GM19467 (cell line): ENCODE measurements at regions not wholly inside any gene's neighbourhood (a gene's known extent, or its start where the extent isn't known, plus 50 kb on each side); places are given as distances from the start of the nearest gene placed in this dataset.
"Not testable (repeated sequence)": the region's sequence is repeated elsewhere in the genome, so short reads cannot be mapped to it uniquely, and the experiment has no call there.

Experiments used
- ATAC-seq: cut with Tn5 transposase; IDR thresholded peaks from one replicate; pipeline ENCODE4 v1.9.1; 2021; ENCODE audit warnings: mild to moderate bottlenecking, moderate library complexity; ENCODE audit not compliant: unreplicated experiment

DNA sequence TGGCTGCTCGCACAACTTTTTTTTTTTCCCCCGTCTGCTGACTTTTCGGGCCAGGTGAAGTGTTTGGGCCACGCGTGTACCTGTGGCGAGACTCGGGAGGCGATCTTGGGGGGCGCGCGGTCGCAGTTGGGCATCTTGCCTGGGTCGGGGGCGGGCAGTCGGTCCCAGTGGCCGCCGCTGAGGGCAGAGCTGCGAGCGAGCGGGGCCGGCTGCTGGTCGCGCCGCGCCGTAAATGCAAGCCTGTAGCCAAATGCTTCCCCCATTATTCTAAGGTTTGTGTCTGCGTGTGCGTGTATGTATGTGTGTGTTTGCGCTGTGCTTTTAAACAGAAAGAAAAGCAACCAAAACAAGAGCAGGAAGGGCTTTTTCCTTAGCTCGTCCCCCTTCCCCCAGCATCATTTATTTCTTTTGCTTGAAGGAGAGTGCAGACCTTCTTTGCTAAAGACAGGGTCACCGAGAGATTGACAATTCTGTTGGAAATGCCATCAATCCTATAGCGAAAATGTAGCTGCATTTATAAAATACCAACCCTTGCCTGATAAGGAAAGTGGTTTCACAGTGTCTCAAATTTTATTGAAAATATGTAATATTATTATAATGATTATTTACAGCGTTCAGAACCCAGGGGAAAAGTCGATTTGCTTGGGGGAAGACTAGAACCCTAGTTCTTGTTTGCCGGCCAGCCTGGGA lies 143.2 kb upstream of the ZNF536 start:
- ATAC-seq, result no peak

DNA sequence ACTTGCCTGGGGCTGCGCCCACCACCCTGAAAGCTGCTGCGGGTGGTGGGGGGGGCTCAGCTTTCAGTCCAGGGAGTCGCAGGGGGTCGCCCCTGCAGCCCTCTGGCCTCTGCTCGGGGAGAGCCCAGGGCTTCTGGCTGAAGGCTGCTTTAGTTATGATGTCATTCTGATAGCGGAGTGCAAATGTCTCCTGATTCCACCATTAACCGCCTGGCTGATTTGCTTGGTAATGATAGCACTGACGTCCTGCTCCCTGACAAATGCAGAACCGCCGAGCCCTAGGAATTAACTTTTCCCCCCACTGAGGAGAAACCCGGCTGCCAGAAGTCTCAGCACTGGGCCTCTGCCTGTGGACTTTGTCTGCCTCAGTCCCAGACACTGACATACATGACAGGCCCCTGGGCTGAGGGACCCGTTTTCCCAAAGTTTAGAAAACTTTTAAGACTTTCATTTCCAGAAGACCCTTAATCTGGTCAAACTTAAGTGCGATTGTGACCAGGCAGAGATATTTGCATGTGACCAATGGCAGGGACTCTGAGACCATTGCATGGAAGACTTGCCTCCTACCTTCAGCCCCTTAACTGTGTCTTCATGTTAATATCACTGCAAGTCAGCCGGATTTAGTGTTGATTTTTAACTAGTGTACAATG lies 142.5 kb upstream of the ZNF536 start:
- ATAC-seq, result no peak

DNA sequence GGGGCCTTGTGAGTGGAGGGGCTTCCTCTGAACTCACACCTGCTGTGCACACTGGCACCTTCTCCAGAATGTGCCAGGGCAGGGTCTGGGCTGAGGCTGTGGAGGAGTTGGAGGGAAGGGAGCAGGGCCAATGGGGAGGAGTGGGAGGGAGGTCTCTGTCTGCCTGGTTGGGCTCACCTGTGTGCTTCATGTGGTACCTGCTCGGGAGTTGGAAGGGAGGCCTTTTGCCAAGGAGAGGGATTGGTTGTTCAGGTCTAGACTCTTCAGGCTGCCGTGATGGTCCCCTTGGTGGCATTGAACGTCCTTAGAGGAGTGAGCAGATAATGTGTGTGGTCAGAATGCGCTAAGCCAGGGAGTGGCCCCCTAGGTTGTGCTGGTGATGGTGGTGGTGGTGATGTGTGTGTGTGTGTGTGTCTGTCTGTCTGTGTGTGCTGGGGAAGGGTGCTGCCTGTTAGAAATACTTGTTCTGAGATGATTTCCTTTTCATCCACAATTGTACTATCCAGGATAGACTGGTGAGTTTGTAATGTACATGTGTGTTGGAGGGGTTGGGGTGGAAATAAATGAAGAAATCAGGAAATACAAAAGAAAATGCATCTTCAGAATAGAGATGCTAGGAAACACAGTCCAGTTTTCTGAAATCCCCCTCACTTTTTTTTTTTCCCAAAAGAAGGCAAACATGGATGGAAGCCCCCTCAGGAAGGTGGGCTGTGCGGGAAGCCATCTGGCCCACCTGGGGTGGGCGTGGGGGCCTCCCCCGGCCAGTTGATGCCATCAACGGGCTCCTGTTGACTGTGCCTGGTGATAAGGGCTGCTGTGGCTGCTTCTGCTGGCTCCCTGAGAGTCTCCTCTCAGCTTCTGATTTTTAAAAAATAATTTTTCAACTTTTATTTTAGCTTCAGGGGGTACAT lies 140.5 kb upstream of the ZNF536 start:
- ATAC-seq, result no peak

DNA sequence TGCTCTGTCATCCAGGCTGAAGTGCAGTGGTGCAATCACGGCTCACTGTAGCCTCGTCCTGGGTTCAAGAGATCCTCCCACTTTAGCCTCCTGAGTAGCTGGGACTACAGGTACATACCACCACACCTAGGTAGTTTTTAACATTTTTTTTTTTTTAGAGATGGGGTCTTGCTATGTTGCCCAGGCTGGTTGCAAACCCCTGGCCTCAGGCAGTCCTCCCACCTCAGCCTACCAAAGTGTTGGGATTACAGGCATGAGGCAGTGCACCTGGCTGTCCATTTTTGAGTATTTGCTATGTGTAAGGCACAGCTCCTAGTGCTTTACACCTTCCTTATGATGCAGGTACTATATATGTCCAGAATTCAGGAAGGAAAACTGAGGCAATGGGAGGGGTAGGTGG lies 138.8 kb upstream of the ZNF536 start:
- no peak for ATAC-seq

DNA sequence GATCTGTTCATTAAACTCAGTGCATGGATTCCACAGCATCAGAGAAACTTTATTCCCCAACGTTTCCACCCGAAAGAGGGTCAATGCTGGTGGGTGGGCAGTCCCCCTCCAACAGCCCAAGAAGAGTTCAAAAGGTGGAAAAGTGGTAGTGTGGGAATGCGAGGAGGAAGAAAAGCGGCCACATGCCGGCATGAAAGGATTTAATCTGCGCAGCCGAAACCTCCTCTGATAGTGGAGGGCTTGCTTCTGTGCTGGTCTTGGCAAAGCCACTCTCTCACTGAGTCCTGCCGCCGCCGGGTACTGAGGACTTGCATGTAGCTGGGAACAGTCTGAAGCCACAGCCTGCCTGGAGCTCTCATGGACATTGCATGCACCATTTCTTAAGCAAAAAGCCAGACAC lies 136.2 kb upstream of the ZNF536 start:
- ATAC-seq, result no peak

DNA sequence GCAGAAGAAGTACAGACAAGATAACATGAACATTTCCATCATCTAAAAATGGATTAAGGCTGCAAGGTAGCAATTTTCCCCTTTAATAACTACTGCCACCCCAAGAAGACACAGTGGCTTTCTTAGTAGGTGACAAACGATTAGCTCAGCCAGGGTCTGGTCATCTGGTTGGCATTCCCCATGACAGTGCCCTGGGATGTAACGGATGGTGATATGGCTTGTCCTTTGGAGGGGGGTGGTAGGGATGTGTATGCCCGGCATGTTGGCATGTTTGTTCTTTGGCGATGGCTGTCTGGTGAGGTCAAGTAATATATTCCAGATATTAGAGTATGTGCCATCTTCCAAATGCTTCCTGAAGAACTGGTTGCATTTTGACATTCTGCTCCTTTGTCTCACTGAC lies 135.6 kb upstream of the ZNF536 start:
- no peak for ATAC-seq

DNA sequence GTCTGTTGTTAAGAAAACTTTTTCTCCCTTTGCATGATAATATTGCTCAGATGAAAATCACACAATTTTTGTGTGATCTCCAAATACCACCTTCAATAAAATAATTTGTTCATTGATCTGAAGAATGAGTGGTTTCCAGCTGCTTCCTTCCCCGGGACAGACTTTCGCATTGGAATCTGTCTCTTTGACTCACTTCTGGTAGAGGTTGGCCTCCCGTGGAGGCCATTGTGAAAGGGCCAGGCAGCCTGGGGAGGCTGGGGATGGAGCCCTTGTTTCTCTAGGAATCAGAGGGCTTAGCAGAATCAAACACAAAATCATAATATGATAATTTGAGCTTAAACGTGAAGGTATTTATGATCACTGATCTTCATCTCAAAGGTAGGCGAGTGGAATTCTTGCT lies 135.0 kb upstream of the ZNF536 start:
- no peak for ATAC-seq

DNA sequence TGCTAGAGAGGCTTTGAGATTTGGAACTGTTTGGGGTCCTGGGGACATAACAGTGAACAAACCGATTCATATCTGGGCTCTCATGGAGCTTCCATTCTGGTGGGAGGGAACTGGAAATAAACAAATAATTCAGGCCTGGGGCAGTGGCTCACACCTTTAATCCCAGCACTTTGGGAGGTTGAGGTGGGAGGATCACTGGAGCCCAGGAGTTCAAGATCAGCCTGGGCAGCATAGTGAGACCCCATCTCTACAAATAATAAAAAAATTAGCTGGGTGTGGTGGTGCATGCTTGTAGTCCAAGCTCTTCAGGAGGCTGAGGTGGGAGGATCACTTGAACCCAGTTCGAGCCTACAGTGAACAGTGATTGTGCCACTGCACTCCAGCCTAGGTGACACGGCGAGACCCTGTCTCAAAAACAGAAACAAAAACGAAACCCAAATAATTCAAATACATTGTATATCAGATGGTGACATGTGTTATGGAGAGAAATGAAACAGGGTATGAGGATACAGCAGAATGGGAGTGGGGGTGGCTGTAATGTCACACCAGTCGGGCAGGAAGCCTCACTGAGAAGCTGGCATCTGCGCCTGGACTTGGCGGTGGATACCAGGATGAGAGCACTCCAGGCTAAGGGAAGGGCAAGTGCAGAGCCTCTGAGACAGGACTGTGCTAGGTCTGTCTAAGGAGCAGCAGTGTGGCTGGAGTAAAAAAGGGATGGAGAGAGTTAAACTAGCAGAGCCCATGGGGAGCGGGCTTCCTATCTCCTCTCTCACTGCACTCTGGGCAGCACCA lies 131.1 kb upstream of the ZNF536 start:
- no peak for ATAC-seq

DNA sequence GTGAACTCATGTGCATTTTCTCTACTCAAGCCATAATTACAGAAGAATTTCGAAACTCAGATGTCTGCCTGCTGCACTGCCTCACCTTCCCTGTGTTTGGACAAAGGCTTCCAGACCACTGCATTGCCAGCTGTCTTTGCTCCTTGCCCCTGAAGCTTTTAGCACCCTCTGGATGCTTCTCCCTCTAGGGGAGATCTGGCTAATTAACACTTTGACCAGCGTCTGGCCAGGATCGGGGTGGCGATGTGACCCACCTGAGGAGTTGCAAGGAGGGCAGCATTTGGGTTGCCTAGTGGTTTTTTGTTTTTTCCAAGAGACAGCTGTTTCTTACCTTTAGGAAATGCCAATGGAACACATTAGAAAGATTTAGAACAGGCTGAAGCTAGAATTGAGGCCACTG lies 127.7 kb upstream of the ZNF536 start:
- ATAC-seq, result no peak

DNA sequence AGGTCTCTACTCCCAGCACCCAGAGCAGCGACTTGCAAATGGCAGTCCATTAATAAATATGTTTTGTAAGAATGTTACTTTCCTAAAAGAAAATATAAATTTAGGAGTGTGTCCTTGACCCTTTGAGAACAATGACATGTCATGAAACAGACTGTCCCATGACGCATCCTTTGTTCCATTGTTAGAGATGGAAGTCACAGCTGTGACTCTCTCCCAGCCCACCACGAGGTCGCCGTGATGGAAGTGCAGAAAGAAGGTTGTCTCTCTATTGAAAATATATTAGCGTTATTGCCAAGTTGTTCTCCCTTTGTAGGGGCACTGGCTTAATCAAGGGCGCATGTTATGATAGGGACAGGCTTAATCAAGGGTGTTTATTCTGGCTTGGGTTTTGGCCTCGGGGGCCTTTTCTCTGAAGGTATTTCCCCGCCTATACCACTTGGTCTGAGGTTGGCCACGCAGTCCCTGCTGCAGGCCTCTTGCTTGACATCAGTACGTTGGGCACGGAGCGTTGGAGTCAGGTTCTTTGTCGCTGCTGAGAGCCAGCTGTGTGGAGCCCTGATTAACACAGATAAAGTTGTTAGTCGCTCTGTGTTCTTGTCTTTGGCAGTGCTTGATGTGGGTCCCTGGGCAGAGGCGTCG lies 126.7 kb upstream of the ZNF536 start:
- no peak for ATAC-seq

DNA sequence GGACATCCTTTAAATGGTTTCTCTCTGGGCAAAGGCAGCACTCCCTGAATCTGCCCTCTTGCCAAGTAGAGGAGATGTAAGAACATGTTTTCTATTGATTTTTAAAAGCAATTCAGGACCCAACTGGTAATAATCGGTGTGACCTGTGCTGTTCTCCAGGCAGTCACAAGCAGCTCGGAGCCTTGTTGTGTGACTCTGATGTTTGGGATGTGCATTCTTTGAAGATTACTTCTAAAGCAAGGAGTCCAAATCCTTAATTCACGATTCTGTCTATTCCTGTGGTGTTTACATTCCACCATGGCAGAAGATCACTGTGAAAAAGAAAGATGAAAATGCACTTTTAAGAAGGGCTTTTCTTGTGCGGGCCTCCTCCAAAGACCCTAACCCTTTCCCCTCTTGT lies 122.3 kb upstream of the ZNF536 start:
- no peak for ATAC-seq

DNA sequence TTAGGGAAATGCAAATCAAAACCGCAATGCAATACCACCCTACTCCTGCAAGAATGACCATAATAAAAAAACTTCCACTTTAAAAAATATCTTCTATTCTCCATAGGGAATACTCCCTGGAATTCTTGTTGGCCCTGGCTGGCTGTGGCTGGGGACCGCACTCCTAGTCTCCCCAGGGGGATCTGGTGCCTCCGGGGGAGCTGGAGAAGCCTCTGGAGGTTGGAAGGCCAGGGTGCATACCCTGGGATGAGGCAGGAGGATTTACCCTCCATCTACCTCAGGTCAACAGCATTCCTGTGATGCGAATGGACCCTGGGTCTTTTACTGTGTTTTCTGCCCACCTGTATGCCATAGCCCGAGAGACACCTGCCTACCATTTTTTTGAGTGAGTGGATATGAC lies 120.0 kb upstream of the ZNF536 start:
- no peak for ATAC-seq

DNA sequence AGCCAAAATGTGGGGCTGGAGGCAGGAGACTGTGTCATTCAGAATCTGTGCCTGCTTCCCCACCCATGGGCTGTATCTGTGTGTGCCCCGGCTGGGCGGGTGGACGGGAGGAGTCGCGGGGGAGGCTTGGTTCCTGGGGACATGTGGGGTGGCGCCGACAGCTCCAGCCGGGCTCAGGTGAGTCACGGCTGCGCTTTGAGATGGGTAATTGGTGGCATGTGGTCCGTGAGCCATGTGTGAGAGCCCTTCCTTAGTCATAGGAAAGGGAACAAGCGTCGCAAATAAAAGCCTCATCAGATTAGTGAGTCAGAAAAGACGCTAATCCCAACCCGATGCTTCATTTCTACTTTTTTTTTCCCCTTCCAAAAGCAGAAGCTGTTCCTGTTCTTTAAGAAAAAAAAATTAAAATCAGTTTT lies 118.6 kb upstream of the ZNF536 start:
- no peak for ATAC-seq

DNA sequence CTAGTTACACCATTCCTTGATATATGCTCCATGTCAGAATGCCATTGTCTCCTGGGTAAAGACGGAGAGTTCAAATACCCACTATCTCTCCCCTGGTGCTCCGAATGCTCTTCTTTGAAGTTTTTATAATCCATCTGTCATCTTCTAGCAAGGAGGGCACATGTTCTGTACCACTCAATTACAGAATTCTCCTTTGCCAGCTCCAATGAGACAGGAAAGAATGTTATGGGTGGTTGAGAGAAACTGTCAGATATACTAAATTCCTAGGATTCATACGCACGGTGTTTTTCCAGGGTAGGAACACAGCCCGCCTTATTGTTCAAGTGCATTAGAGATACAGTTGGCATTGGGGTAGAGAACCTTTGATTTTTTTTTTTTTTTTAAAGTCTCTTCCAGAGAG lies 118.0 kb upstream of the ZNF536 start:
- no peak for ATAC-seq

DNA sequence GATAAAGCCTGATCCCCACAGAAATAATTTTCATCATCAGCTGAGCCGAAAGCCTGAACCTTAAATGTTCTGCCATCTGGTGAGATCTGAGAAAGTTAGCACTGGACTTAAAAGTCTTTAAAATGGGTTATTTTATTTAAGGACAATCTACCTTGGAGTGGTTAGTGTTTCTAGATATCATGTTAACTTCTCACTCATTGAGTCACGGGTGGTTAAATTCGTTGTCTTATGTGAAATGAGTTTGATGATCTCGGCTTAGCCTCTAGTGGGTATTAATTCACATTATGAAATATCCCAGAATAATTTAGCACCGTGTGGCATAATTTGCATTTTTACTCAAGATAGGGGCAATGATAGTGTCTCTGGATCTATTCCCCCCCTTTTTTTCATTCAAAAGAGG lies 117.4 kb upstream of the ZNF536 start:
- ATAC-seq, result no peak

DNA sequence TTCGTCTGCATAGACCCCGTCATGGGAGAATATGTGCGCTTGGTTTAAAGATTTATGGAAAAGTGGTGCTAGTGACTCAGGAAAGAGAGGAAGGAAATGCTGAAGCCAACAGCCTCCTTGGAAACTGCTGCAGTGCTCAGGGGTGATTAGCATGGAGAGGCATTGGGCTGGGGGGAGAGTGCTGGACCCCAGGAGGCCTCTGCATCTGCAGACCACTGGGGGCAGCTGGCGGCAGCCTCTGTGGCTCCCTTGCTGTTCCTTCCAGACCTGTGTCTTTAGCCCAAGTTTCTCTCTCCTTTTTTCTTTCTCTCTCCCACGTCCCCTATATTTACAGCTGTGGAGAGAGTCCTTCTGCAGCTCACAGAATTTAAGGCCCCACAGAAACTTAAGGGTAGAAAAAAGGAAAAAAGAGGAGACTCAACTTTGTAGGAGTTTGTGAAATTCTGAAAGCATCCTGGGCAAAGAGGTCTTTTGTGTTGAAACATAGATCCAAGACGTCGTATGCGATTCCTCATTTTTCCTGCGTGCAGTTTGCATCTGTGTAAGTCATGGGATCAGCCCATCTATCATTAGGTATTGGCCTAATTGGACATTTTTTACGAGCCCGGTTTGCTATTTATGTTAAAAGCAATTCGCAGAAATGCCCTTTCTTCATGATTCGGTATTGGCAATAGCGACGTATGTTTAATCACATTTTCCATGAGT lies 116.2 kb upstream of the ZNF536 start:
- no peak for ATAC-seq

DNA sequence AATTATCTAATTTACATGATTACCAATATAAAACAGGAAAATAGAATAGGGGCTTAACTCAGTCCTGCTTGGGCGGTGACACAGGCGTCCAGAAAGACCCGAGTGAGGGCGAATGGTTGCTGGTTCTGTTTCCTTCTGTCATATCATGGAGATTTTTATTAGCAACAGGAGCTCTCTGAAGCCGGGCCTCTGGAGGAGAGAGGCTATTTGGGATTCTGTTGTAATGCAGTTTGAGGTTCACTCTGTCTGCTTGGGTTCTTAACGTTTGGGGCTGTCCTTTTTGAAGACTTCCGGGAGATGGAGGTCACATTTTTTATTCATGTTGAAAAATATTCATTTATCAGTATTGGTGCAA lies 115.7 kb upstream of the ZNF536 start:
- ATAC-seq, result no peak

DNA sequence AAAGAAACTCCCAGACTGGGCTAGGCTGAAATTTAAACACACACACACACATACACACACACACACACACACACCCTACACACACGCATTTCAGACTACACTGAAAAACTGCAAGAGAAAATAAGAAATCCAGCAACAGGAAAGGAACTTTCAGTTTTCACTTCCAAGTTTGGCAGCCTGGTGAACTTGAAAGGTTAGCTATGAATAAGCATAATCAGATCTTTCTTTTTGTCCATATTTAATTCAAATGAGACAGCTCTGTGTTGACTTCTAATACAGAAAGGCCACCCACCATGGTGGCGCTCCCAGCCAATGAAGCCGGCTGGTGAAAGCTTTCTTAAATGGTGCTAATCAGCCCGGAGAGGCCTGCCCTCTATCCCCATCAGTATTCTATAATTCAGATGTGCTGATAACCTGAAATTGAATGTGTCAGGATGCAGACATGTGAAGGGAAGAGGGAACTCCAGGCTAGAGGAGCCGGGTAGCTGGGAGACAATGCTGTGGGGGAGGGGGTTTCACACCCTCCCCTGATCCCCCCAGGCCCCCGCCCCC lies 108.3 kb upstream of the ZNF536 start:
- ATAC-seq, result no peak

DNA sequence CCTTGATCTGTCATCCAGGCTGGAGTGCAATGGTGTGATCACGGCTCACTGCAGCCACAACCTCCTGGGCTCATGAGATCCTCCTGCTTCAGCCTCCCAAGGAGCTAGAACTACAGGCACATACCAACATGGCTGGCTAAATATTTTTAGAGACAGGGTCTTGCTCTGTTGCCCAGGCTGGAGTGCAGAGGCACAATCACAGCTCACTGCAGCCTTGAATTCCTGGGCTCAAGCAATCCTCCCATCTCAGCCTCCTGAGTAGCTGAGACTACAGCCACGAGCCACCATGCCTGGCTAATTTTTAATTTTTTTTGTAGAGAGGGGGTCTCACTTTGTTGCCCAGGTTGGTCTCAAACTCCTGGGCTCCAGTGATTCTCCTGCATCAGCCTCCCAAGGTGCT lies 106.3 kb upstream of the ZNF536 start:
- ATAC-seq, result not testable (repeated sequence)

DNA sequence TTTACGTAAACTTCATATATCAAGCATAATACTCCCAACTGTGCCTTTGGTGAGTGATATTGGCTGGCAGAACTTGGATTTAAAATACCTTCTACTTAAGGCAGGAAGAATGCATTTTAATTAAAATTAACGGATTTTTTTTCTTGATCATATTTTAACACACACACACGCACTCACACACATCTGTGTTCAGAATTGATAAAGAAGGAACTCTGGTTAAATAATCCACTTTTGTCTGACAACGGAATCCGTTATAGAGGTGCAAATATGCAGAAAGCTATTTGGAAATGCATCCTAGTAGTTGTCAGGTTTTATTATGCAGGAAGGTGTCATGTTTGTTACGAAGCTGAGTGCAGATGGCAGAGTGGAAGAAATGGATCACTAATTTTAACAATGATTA lies 105.5 kb upstream of the ZNF536 start:
- ATAC-seq, result no peak
